Loucy (cell line): ENCODE measurements at regions not wholly inside any gene's neighbourhood (a gene's known extent, or its start where the extent isn't known, plus 50 kb on each side); places are given as distances from the start of the nearest gene placed in this dataset.

Source experiments
- CTCF ChIP-seq: fragments of 200-600 bp; sonication (generic); conservative IDR thresholded peaks from 2 replicates; pipeline ENCODE4 v1.5.1; 2014; ENCODE audit warnings: mild to moderate bottlenecking, antibody characterized with exemption, low read length
- EZH2phosphoT487 ChIP-seq: fragments of 200-600 bp; IDR thresholded peaks from 2 replicates; pipeline ENCODE4 v1.6.1; 2018; ENCODE audit warnings: antibody characterized with exemption, mild to moderate bottlenecking, moderate library complexity, borderline replicate concordance

DNA sequence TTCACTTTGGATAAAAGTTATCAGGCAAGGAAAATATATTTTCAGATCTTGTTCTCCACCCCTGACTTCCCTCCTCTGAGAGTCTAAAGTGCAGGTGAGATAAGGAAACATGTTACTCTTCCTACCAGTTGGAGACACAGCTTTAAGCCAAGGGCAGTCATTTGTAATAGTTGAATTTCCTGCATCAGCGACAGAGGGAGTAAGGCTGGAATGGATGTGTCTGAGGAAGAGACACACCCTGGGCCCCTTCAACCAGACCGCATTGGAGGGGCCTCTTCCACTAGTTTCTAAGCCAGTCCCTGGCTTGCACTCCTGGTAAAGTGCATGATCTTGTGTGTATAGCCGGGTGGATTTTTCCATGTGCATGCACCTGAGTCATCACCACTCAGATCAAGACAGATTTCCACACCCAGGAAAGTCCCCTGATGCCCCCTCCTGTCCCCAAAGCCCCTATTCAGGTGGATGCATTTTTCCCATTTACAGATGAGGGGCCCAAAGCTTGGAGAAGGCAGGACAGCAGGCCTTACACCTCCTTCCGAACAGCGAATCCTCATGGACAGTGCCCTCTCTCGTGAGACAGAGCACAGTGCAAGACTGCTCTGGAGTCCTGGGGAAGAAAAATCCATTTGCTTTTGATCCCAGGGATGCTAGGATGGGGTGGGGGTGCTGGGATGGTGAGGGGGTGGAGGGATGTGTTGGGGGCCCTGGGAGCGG lies 66.7 kb upstream of the SH3RF3 start:
- no peak for TF ChIP-seq EZH2phosphoT487
- no peak for TF ChIP-seq CTCF
